ENCODE measurements at regions not wholly inside any gene's neighbourhood (a gene's known extent, or its start where the extent isn't known, plus 50 kb on each side); places are given as distances from the start of the nearest gene placed in this dataset.

GRCh38 chr2:203804764-203805485 is 62.6 kb upstream of the CTLA4 start:
- ATAC-seq (no peak), DNase-seq (no peak)
- H3K4me1 Mint-ChIP-seq: peaks cover 25 to 60% (median 56%) of the 10 kb centered on the region in 4 donors
- POLR2A ChIA-PET: interaction anchor here (1.9 kb wide), 1 partner anchor 64 kb away, joined by 12 read pairs; no protein-coding TSS in a partner anchor
- H3K9me3 Mint-ChIP-seq: peaks cover 8 to 21% (median 13%) of the 10 kb centered on the region in 9 donors
- no peaks in the 10 kb centered on the region for H3K27me3 Mint-ChIP-seq
- H3K4me3 Mint-ChIP-seq: peak overlapping the region in 9 of 10 donors; percentile 25 to 79 (median 66)
- H3K36me3 Mint-ChIP-seq: peaks cover 0 to 14% (median 10%) of the 10 kb centered on the region in 3 donors
- H3K27ac Mint-ChIP-seq: peak overlapping the region in 9 of 10 donors; percentile 7 to 84 (median 75)

GRCh38 chr2:203805486-203805838 is 62.1 kb upstream of the CTLA4 start:
- POLR2A ChIA-PET: no interaction called here
- H3K27me3 Mint-ChIP-seq: no peaks in the 10 kb centered on the region
- H3K27ac Mint-ChIP-seq: peak overlapping the region in 3 of 10 donors; percentile 15 to 78 (median 75)
- peak overlapping the region in 3 of 10 donors; percentile 13 to 36 (median 19) for H3K4me3 Mint-ChIP-seq
- H3K9me3 Mint-ChIP-seq: peaks cover 8 to 17% (median 12%) of the 10 kb centered on the region in 9 donors
- no peak for DNase-seq
- ATAC-seq: no peak
- H3K4me1 Mint-ChIP-seq: peaks cover 29 to 65% (median 59%) of the 10 kb centered on the region in 4 donors
- peaks cover 0 to 14% (median 10%) of the 10 kb centered on the region in 3 donors for H3K36me3 Mint-ChIP-seq

GRCh38 chr2:203806761-203807160 is 60.8 kb upstream of the CTLA4 start:
- Mint-ChIP-seq H3K27me3 (no peaks in the 10 kb centered on the region), H3K4me3 (no peak overlapping the region), H3K9me3 (peaks cover 0 to 8% (median under 1%) of the 10 kb centered on the region in 9 donors), H3K27ac (peak overlapping the region in 5 of 10 donors; percentile 15 to 78 (median 57)), H3K36me3 (peaks cover 0 to 3% (median 0%) of the 10 kb centered on the region in 3 donors), H3K4me1 (peaks cover 32 to 69% (median 66%) of the 10 kb centered on the region in 4 donors)
- ATAC-seq (no peak), DNase-seq (no peak)
- POLR2A ChIA-PET: interaction anchor here (0.6 kb wide), 1 partner anchor 316 kb away, joined by 6 read pairs; no protein-coding TSS in a partner anchor

- Mint-ChIP-seq H3K4me3 (no peak overlapping the region), H3K27me3 (no peaks in the 10 kb centered on the region), H3K27ac (no peak overlapping the region), H3K9me3 (peaks cover 0 to 8% (median 0%) of the 10 kb centered on the region in 9 donors), H3K4me1 (peaks cover 30 to 70% (median 66%) of the 10 kb centered on the region in 4 donors), H3K36me3 (peaks cover 0 to 3% (median 0%) of the 10 kb centered on the region in 3 donors)
- no peak for DNase-seq
- no peak for ATAC-seq
- POLR2A ChIA-PET: interaction anchor here (0.7 to 1.2 kb wide), 3 partner anchors 50 to 299 kb away, joined by 3 to 9 read pairs (median 6); no protein-coding TSS in a partner anchor
Observed at GRCh38 chr2:203808046-203808750, 59.4 kb upstream of the CTLA4 start.

- H3K9me3 Mint-ChIP-seq: peaks cover 0 to 8% (median 0%) of the 10 kb centered on the region in 9 donors
- peak overlapping the region in 3 of 10 donors; percentile 8 to 75 (median 31) for H3K27ac Mint-ChIP-seq
- POLR2A ChIA-PET: interaction anchor here (1.2 kb wide), 1 partner anchor 166 kb away, joined by 3 read pairs; no protein-coding TSS in a partner anchor
- H3K4me3 Mint-ChIP-seq: no peak overlapping the region
- H3K36me3 Mint-ChIP-seq: peaks cover 0 to 3% (median 0%) of the 10 kb centered on the region in 3 donors
- H3K4me1 Mint-ChIP-seq: peaks cover 24 to 68% (median 64%) of the 10 kb centered on the region in 4 donors
- no peaks in the 10 kb centered on the region for H3K27me3 Mint-ChIP-seq
- ATAC-seq (no peak), DNase-seq (no peak)
Observed at GRCh38 chr2:203809084-203809521, 58.5 kb upstream of the CTLA4 start.

GRCh38 chr2:203809991-203810510 is 57.5 kb upstream of the CTLA4 start:
- Mint-ChIP-seq H3K4me1 (peaks cover 19 to 68% (median 63%) of the 10 kb centered on the region in 4 donors), H3K36me3 (no peaks in the 10 kb centered on the region), H3K27ac (peak overlapping the region in 8 of 10 donors; percentile 8 to 86 (median 60)), H3K27me3 (no peaks in the 10 kb centered on the region), H3K4me3 (no peak overlapping the region), H3K9me3 (peaks cover 0 to 5% (median 0%) of the 10 kb centered on the region in 9 donors)
- ATAC-seq: no peak
- POLR2A ChIA-PET: no interaction called here
- DNase-seq: no peak

- DNase-seq: peak in 4 of 10 donors; percentile 7 to 53 (median 9)
- Mint-ChIP-seq H3K4me3 (peak overlapping the region in 9 of 10 donors; percentile 32 to 63 (median 50)), H3K4me1 (peaks cover 15 to 65% (median 58%) of the 10 kb centered on the region in 4 donors), H3K36me3 (no peaks in the 10 kb centered on the region), H3K27ac (peak overlapping the region in 9 of 10 donors; percentile 33 to 86 (median 66)), H3K27me3 (peaks cover 0 to 3% (median 0%) of the 10 kb centered on the region in 5 donors), H3K9me3 (no peaks in the 10 kb centered on the region)
- POLR2A ChIA-PET: interaction anchor here (2.7 kb wide), 1 partner anchor 327 kb away, joined by 10 read pairs; no protein-coding TSS in a partner anchor
- peak; percentile 74 to 75 for ATAC-seq
Observed at GRCh38 chr2:203811491-203812221, 55.9 kb upstream of the CTLA4 start.

GRCh38 chr2:203812294-203813221 is 55.0 kb upstream of the CTLA4 start:
- Mint-ChIP-seq H3K4me3 (peak overlapping the region in 1 of 10 donors; percentile 4), H3K36me3 (no peaks in the 10 kb centered on the region), H3K9me3 (no peaks in the 10 kb centered on the region), H3K27me3 (peaks cover 0 to 9% (median 0%) of the 10 kb centered on the region in 5 donors), H3K4me1 (peaks cover 15 to 65% (median 56%) of the 10 kb centered on the region in 4 donors), H3K27ac (peak overlapping the region in 7 of 10 donors; percentile 14 to 86 (median 66))
- POLR2A ChIA-PET: interaction anchor here (2.7 to 2.8 kb wide), 2 partner anchors 72 to 328 kb away, joined by 10 to 14 read pairs; no protein-coding TSS in a partner anchor
- ATAC-seq: no peak
- no peak for DNase-seq

- POLR2A ChIA-PET: interaction anchor here (0.6 to 2.8 kb wide), 6 partner anchors 16 to 579 kb away, joined by 3 to 14 read pairs (median 5); no protein-coding TSS in a partner anchor
- H3K27me3 Mint-ChIP-seq: peaks cover 0 to 11% (median 0%) of the 10 kb centered on the region in 5 donors
- no peaks in the 10 kb centered on the region for H3K36me3 Mint-ChIP-seq
- no peak overlapping the region for H3K4me3 Mint-ChIP-seq
- H3K27ac Mint-ChIP-seq: peak overlapping the region in 4 of 10 donors; percentile 16 to 46 (median 23)
- peaks cover 15 to 57% (median 51%) of the 10 kb centered on the region in 4 donors for H3K4me1 Mint-ChIP-seq
- no peak for DNase-seq
- ATAC-seq: no peak
- H3K9me3 Mint-ChIP-seq: no peaks in the 10 kb centered on the region
Observed at GRCh38 chr2:203813684-203814083, 53.9 kb upstream of the CTLA4 start.

- peak; percentile 90 to 91 for ATAC-seq
- Mint-ChIP-seq H3K4me1 (peaks cover 9 to 47% (median 43%) of the 10 kb centered on the region in 4 donors), H3K9me3 (no peaks in the 10 kb centered on the region), H3K27me3 (peaks cover 0 to 11% (median 0%) of the 10 kb centered on the region in 5 donors), H3K27ac (peak overlapping the region in 9 of 10 donors; percentile 12 to 92 (median 79)), H3K4me3 (peak overlapping the region; percentile 54 to 84 (median 76)), H3K36me3 (no peaks in the 10 kb centered on the region)
- peak in 9 of 10 donors; percentile 15 to 77 (median 42) for DNase-seq
- POLR2A ChIA-PET: interaction anchor here (0.8 to 2.8 kb wide), 7 partner anchors 15 to 105 kb away, joined by 3 to 14 read pairs (median 3); no protein-coding TSS in a partner anchor
Observed at GRCh38 chr2:203814661-203815540, 52.7 kb upstream of the CTLA4 start.
